Vagina (tissue), 2 donors: ENCODE measurements at regions not wholly inside any gene's neighbourhood (a gene's known extent, or its start where the extent isn't known, plus 50 kb on each side); places are given as distances from the start of the nearest gene placed in this dataset.

Experiments used
- POLR2A ChIP-seq, 2 donors: fragments of 450-650 bp; IDR thresholded peaks; one replicate each; pipeline ENCODE4 v1.6.1; 2017; ENCODE audit warnings: antibody characterized with exemption in 2 of 2, mild to moderate bottlenecking in 2 of 2, moderate library complexity in 2 of 2
- TF ChIP-seq, protein P1 (sequence below), 3 experiments: fragments of 450-650 bp in 2 of 3; fragments of 200-600 bp in 1 of 3; sonication (generic) in 1 of 3; IDR thresholded peaks; one replicate each; pipeline ENCODE4 v1.5.1; 2017 to 2019; ENCODE audit warnings: antibody characterized with exemption in 3 of 3, mild to moderate bottlenecking in 2 of 3, moderate library complexity in 2 of 3

GRCh38 chr9:124198331-124198730 lies 59.4 kb upstream of the NEK6 start:
- TF ChIP-seq, protein P1, sequence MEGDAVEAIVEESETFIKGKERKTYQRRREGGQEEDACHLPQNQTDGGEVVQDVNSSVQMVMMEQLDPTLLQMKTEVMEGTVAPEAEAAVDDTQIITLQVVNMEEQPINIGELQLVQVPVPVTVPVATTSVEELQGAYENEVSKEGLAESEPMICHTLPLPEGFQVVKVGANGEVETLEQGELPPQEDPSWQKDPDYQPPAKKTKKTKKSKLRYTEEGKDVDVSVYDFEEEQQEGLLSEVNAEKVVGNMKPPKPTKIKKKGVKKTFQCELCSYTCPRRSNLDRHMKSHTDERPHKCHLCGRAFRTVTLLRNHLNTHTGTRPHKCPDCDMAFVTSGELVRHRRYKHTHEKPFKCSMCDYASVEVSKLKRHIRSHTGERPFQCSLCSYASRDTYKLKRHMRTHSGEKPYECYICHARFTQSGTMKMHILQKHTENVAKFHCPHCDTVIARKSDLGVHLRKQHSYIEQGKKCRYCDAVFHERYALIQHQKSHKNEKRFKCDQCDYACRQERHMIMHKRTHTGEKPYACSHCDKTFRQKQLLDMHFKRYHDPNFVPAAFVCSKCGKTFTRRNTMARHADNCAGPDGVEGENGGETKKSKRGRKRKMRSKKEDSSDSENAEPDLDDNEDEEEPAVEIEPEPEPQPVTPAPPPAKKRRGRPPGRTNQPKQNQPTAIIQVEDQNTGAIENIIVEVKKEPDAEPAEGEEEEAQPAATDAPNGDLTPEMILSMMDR (IDR thresholded peaks at IDR 0.05): no peak
- no peak for TF ChIP-seq POLR2A (IDR thresholded peaks at IDR 0.05)
